ENCODE measurements at regions not wholly inside any gene's neighbourhood (a gene's known extent, or its start where the extent isn't known, plus 50 kb on each side); places are given as distances from the start of the nearest gene placed in this dataset.

DNA sequence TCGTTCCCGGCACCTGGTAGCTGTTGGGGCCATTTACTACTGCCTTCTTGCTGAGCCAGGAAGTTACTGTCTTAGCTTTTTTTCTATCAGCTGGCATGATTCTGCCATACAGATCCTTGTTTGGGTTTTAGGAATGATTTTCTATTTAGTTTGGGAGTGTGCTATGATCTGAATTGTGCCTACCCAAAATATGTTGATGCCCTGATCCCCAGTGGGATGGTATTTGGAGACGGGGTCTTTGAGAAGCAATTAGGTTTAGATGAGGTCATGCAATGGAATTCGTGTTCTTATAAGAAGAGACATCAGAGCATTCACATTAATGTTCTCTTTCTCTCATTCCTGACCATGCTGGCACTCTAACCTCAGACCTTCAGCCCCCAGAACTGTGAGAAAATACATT, 59.4 kb upstream of the HS3ST2 start:
- H3K4me3 ChIP-seq (ENCODE audit: low read depth in 1 of 2, low read length in 2 of 2) = no peak overlapping the region
- no peaks in the 10 kb centered on the region for H3K9me3 ChIP-seq (ENCODE audit: control insufficient read depth in 1 of 2, low read length in 2 of 2)
- no peaks in the 10 kb centered on the region for H3K36me3 ChIP-seq (ENCODE audit: control insufficient read depth in 1 of 2, insufficient read depth in 2 of 2, low read length in 2 of 2)
- H3K27ac ChIP-seq (ENCODE audit: low read depth, low read length) = no peak overlapping the region
- H3K9ac ChIP-seq (ENCODE audit: low read depth in 1 of 2, low read length in 2 of 2) = no peak overlapping the region
- H3K27me3 ChIP-seq (ENCODE audit: control insufficient read depth in 1 of 2, insufficient read depth in 2 of 2, low read length in 2 of 2) = no peaks in the 10 kb centered on the region
- H3K4me1 ChIP-seq (ENCODE audit: control insufficient read depth in 1 of 2, insufficient read depth in 2 of 2, low read length in 2 of 2) = no peaks in the 10 kb centered on the region

DNA sequence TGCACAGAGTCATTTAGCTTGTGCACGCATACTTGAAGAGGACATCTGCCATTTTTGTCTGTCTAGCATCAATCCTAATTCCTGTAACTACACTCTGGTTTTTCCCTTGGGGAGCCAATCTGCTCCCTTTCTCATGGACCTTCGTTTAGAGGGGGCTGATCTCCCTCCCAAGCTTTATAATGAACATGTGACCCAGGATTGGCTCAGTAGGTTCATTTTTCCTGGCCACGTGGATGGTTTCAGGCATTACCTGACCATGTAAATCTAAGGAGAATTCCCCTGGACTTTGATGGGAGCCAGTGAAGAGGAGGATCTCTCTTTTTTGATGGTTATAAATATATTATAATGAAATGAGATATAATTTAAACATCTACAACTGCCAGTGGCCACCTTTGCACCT, 56.8 kb upstream of the HS3ST2 start:
- Histone ChIP-seq H3K9ac (ENCODE audit: low read depth in 1 of 2, low read length in 2 of 2) (no peak overlapping the region), H3K27me3 (ENCODE audit: control insufficient read depth in 1 of 2, insufficient read depth in 2 of 2, low read length in 2 of 2) (no peaks in the 10 kb centered on the region), H3K4me3 (ENCODE audit: low read depth in 1 of 2, low read length in 2 of 2) (no peak overlapping the region), H3K27ac (ENCODE audit: low read depth, low read length) (no peak overlapping the region), H3K36me3 (ENCODE audit: control insufficient read depth in 1 of 2, insufficient read depth in 2 of 2, low read length in 2 of 2) (no peaks in the 10 kb centered on the region), H3K9me3 (ENCODE audit: control insufficient read depth in 1 of 2, low read length in 2 of 2) (no peaks in the 10 kb centered on the region), H3K4me1 (ENCODE audit: control insufficient read depth in 1 of 2, insufficient read depth in 2 of 2, low read length in 2 of 2) (no peaks in the 10 kb centered on the region)

DNA sequence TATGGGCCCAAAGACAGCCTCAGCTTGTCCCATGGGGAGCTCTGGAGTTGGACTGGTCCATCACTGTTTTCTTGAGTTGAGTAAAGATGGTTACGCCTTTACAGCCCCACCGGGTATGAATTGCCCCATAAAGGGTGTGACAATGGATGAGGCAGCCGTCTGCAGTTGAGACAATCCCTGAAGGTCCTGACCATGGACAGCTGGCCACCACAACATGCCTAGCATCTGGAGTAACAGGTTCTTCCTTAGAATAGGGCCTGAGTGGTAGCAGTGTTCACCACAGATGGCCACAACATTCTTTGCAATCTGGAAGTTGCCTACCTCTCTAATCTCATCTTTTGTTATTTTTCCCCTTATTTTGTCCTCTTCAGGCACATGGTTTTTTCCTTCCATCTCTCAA, 51.5 kb upstream of the HS3ST2 start:
- H3K9ac ChIP-seq (ENCODE audit: low read depth in 1 of 2, low read length in 2 of 2) = no peak overlapping the region
- no peak overlapping the region for H3K27ac ChIP-seq (ENCODE audit: low read depth, low read length)
- H3K9me3 ChIP-seq (ENCODE audit: control insufficient read depth in 1 of 2, low read length in 2 of 2) = no peaks in the 10 kb centered on the region
- H3K36me3 ChIP-seq (ENCODE audit: control insufficient read depth in 1 of 2, insufficient read depth in 2 of 2, low read length in 2 of 2) = no peaks in the 10 kb centered on the region
- no peaks in the 10 kb centered on the region for H3K4me1 ChIP-seq (ENCODE audit: control insufficient read depth in 1 of 2, insufficient read depth in 2 of 2, low read length in 2 of 2)
- H3K4me3 ChIP-seq (ENCODE audit: low read depth in 1 of 2, low read length in 2 of 2) = no peak overlapping the region
- H3K27me3 ChIP-seq (ENCODE audit: control insufficient read depth in 1 of 2, insufficient read depth in 2 of 2, low read length in 2 of 2) = no peaks in the 10 kb centered on the region

DNA sequence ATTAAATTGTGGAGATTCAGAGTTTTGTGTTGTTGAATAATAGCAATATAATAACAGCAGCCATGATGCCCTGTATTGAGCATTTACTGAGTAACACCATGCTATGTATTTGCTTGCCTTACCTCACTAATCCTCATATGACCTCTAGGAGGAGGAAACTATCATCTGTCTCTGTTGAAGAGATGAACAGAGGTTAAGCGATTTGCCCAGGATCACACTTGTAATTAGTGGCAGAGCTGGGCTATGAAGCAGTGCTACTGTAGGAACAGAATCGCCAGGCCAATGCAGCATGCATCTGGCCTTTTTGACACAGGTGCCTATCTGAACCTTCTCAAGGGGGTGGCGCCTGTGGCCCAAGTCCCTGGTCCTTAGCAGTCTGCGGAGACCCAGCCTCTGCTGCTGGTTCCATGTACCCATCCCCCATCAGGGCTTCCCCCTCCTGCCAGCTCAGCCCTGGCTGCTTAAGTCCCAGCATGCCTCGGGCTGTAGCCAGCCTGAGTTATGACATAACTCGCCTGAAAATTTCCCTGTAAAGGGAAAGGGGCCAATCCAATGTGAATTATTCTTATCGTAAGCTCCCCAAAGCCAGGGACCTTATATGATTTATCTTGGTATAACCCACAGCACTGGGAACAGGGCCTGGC, 50.4 kb upstream of the HS3ST2 start:
- Histone ChIP-seq H3K4me1 (ENCODE audit: control insufficient read depth in 1 of 2, insufficient read depth in 2 of 2, low read length in 2 of 2) (no peaks in the 10 kb centered on the region), H3K9ac (ENCODE audit: low read depth in 1 of 2, low read length in 2 of 2) (no peak overlapping the region), H3K27ac (ENCODE audit: low read depth, low read length) (no peak overlapping the region), H3K4me3 (ENCODE audit: low read depth in 1 of 2, low read length in 2 of 2) (no peak overlapping the region), H3K36me3 (ENCODE audit: control insufficient read depth in 1 of 2, insufficient read depth in 2 of 2, low read length in 2 of 2) (no peaks in the 10 kb centered on the region), H3K9me3 (ENCODE audit: control insufficient read depth in 1 of 2, low read length in 2 of 2) (no peaks in the 10 kb centered on the region), H3K27me3 (ENCODE audit: control insufficient read depth in 1 of 2, insufficient read depth in 2 of 2, low read length in 2 of 2) (no peaks in the 10 kb centered on the region)

All from duodenal mucosa (tissue), 2 donors.